Stomach (tissue), 8 donors: ENCODE measurements at regions not wholly inside any gene's neighbourhood (a gene's known extent, or its start where the extent isn't known, plus 50 kb on each side); places are given as distances from the start of the nearest gene placed in this dataset.

Experiments used
- DNase-seq, 2 donors: peaks; one replicate each; pipeline versions ENCODE4 v3.0.0 to v3.0.0-alpha.2; 2013 to 2019
- H3K27ac ChIP-seq, 5 donors: fragments of 200-600 bp in 4 of 5; sonication (generic) in 4 of 5; one replicate each; pipeline ENCODE4 v1.5.1; 2013 to 2019; ENCODE audit warnings: mild to moderate bottlenecking in 1 of 5, moderate library complexity in 1 of 5
- H3K27me3 ChIP-seq, 3 donors: fragments of 200-600 bp; sonication (generic); one replicate each; pipeline ENCODE4 v1.5.1; 2017 to 2019; ENCODE audit warnings: mixed run types in 1 of 3
- H3K36me3 ChIP-seq, 4 donors: fragments of 200-600 bp; sonication (generic); 1 replicate in 3 of 4; 2 replicates in 1 of 4; pipeline ENCODE4 v1.5.1; 2016 to 2019
- H3K4me1 ChIP-seq, 4 donors: fragments of 200-600 bp; sonication (generic); one replicate each; pipeline ENCODE4 v1.5.1; 2016 to 2019
- H3K4me3 ChIP-seq, 4 donors: fragments of 200-600 bp; sonication (generic) in 3 of 4; one replicate each; pipeline ENCODE4 v1.5.1; 2016 to 2019; ENCODE audit warnings: mild to moderate bottlenecking in 1 of 4
- H3K9me3 ChIP-seq, 4 donors: fragments of 200-600 bp; sonication (generic); one replicate each; pipeline ENCODE4 v1.5.1; 2016 to 2019
- CTCF ChIP-seq, 7 experiments: fragments of 450-650 bp in 4 of 7; fragments of 200-600 bp in 3 of 7; sonication (generic) in 3 of 7; IDR thresholded peaks; one replicate each; pipeline ENCODE4 v1.5.1; 2016 to 2019; ENCODE audit warnings: antibody characterized with exemption in 7 of 7, control low read depth in 2 of 7, mild to moderate bottlenecking in 1 of 7
- EP300 ChIP-seq: sonication (generic); formaldehyde crosslinking; IDR thresholded peaks from one replicate; pipeline ENCODE4 v1.6.1; 2017; ENCODE audit warnings: antibody characterized with exemption
- POLR2A ChIP-seq, 4 donors: fragments of 450-650 bp; IDR thresholded peaks; one replicate each; pipeline ENCODE4 v1.6.1; 2016; ENCODE audit warnings: antibody characterized with exemption in 4 of 4, control low read depth in 2 of 4, mild to moderate bottlenecking in 1 of 4, moderate library complexity in 1 of 4
- POLR2AphosphoS5 ChIP-seq, 3 donors: sonication (generic); formaldehyde crosslinking; IDR thresholded peaks; one replicate each; pipeline ENCODE4 v1.6.1; 2016; ENCODE audit warnings: antibody characterized with exemption in 3 of 3
- WGBS, 5 donors: extraction: QIAGEN DNeasy Blood & Tissue Kit in 3 of 5; methylation state at CpG; one replicate each; pipeline versions ENCODE4 v1.1.5 to v1.1.7; 2013 to 2018; 5-methylcytosine and 5-hydroxymethylcytosine counted together
- intact Hi-C: fragments of 100-400 bp; cut with DNase I; formaldehyde crosslinking; loops from one replicate; pipeline ENCODE4 v1.15.1; 2023; ENCODE audit warnings: low total_unique reads
- donor health status: healthy with polysubstance abuse.
- donor health status: Bipolar disorder and iron deficiency.
- donor health status: healthy.

DNA sequence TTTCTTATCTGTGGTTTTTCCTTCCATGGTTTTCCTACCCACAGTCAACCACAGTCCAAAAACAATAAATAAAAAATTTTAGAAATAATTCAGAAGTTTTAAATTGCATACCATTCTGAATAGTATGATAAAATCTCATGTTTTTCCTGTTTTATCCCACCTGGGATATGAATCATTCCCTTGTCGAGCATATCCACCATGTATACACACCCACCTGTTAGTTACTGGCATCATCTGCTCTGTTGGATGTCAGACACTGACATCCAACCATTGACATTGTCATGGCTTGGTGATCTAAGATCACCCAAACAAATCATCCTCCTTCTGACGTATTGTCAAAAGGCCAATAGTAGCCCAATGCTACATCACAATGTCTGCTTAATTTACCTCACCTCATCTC is 749.8 kb downstream of the TNS3 start:
- no peaks in the 10 kb centered on the region for H3K27me3 ChIP-seq
- TF ChIP-seq POLR2AphosphoS5 (IDR thresholded peaks at IDR 0.05) (no peak), EP300 (no peak), POLR2A (IDR thresholded peaks at IDR 0.05) (no peak), CTCF (IDR thresholded peaks at IDR 0.05) (no peak)
- H3K4me3 ChIP-seq, result no peak overlapping the region
- peaks cover 0 to 9% (median 7%) of the 10 kb centered on the region in 4 donors for H3K9me3 ChIP-seq
- H3K27ac ChIP-seq, result no peak overlapping the region
- no peaks in the 10 kb centered on the region for H3K36me3 ChIP-seq
- H3K4me1 ChIP-seq, result no peaks in the 10 kb centered on the region
- no peak for DNase-seq
- intact Hi-C loops, result no loop called here
- 67 to 91% (median 75%) methylated on average over 2 of the region's 2 CpGs for WGBS, 5 donors

GRCh38 chr7:46819819-46820218 is 762.1 kb downstream of the TNS3 start:
- no peak for DNase-seq
- Histone ChIP-seq H3K4me1 (no peaks in the 10 kb centered on the region), H3K36me3 (no peaks in the 10 kb centered on the region), H3K4me3 (no peak overlapping the region), H3K9me3 (peaks cover 0 to 22% (median 12%) of the 10 kb centered on the region in 4 donors), H3K27ac (no peak overlapping the region), H3K27me3 (no peaks in the 10 kb centered on the region)
- WGBS, 5 donors, result 85 to 93% (median 88%) methylated on average over 7 of the region's 7 CpGs
- intact Hi-C loops, result no loop called here
- TF ChIP-seq POLR2AphosphoS5 (IDR thresholded peaks at IDR 0.05) (no peak), POLR2A (IDR thresholded peaks at IDR 0.05) (no peak), EP300 (no peak)

- no peak for DNase-seq
- WGBS, 5 donors, result 83 to 95% (median 86%) methylated on average over 4 of the region's 4 CpGs
- TF ChIP-seq EP300 (no peak), CTCF (IDR thresholded peaks at IDR 0.05) (no peak)
- Histone ChIP-seq H3K36me3 (no peaks in the 10 kb centered on the region), H3K27ac (no peak overlapping the region), H3K9me3 (peaks cover 0 to 14% (median 6%) of the 10 kb centered on the region in 4 donors), H3K4me1 (no peaks in the 10 kb centered on the region), H3K27me3 (no peaks in the 10 kb centered on the region), H3K4me3 (no peak overlapping the region)
- intact Hi-C loops, result no loop called here
Observed at GRCh38 chr7:46814516-46815250, 767.2 kb downstream of the TNS3 start.

DNA sequence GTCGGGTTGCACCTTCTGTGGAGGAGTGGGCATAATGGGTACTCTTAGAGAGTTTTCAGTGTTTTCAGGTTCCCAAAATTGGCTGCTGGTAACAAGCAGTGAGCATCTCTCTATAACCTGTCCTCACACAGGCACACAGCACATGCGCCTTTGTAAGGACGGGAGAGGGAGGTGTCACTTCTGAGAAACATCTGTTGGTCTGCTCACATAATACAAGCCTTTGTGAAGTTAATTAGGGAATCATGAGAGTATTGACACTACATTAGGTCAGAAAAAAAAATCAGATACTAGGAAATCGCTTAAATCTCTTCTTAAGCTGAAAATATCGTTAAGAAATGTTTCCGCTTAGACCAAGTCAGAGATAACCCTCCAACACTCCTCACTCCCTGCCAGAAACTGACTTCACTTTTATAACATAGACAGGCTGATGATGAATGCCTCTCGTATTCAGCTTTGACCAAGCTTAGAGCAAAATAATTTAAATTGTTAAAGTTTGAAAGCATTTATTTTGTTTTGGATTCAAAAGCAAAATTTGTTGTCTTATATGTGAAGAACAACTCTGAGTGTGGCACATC is 769.7 kb downstream of the TNS3 start:
- Histone ChIP-seq H3K36me3 (no peaks in the 10 kb centered on the region), H3K27me3 (no peaks in the 10 kb centered on the region), H3K4me3 (no peak overlapping the region), H3K9me3 (peaks cover 0 to 11% (median 0%) of the 10 kb centered on the region in 4 donors), H3K4me1 (no peaks in the 10 kb centered on the region), H3K27ac (no peak overlapping the region)
- 75 to 84% (median 81%) methylated on average over 7 of the region's 7 CpGs for WGBS, 5 donors
- peak in 1 of 2 donors; percentile 31 for DNase-seq
- TF ChIP-seq EP300 (no peak), POLR2AphosphoS5 (IDR thresholded peaks at IDR 0.05) (no peak), POLR2A (IDR thresholded peaks at IDR 0.05) (no peak), CTCF (IDR thresholded peaks at IDR 0.05) (no peak)
- intact Hi-C loops, result no loop called here

- H3K36me3 ChIP-seq, result no peaks in the 10 kb centered on the region
- intact Hi-C loops, result no loop called here
- H3K4me3 ChIP-seq, result no peak overlapping the region
- 51 to 80% (median 72%) methylated on average over 4 of the region's 4 CpGs for WGBS, 5 donors
- peaks cover 0 to 4% (median 0%) of the 10 kb centered on the region in 4 donors for H3K9me3 ChIP-seq
- peak in 1 of 2 donors; percentile 84 for DNase-seq
- no peak overlapping the region for H3K27ac ChIP-seq
- TF ChIP-seq EP300 (no peak), POLR2A (IDR thresholded peaks at IDR 0.05) (no peak), CTCF (IDR thresholded peaks at IDR 0.05) (no peak), POLR2AphosphoS5 (IDR thresholded peaks at IDR 0.05) (no peak)
- H3K27me3 ChIP-seq, result no peaks in the 10 kb centered on the region
- no peaks in the 10 kb centered on the region for H3K4me1 ChIP-seq
Observed at GRCh38 chr7:46811529-46811928, 770.4 kb downstream of the TNS3 start.
